Immature natural killer cell (primary cell): ENCODE measurements at regions not wholly inside any gene's neighbourhood (a gene's known extent, or its start where the extent isn't known, plus 50 kb on each side); places are given as distances from the start of the nearest gene placed in this dataset.

ENCODE experiments used
- DNase-seq, 3 donors: peaks; one replicate each; pipeline ENCODE4 v3.0.0; 2022; ENCODE audit warnings: mixed read lengths in 1 of 3
- H3K27ac Mint-ChIP-seq, 6 donors: one replicate each; pipeline ENCODE4 v1.8.0; 2020; ENCODE audit warnings: mixed read lengths in 6 of 6, mild to moderate bottlenecking in 5 of 6, inconsistent platforms in 4 of 6, moderate library complexity in 3 of 6
- H3K27me3 Mint-ChIP-seq, 3 donors: one replicate each; pipeline ENCODE4 v1.8.0; 2020 to 2021; ENCODE audit warnings: low read depth in 3 of 3, mild to moderate bottlenecking in 3 of 3, mixed read lengths in 3 of 3, moderate library complexity in 3 of 3, inconsistent platforms in 1 of 3
- H3K36me3 Mint-ChIP-seq, 3 donors: one replicate each; pipeline ENCODE4 v1.8.0; 2020; ENCODE audit warnings: mixed read lengths in 3 of 3, inconsistent platforms in 2 of 3, mild to moderate bottlenecking in 2 of 3
- H3K4me1 Mint-ChIP-seq, 2 donors: one replicate each; pipeline ENCODE4 v1.8.0; 2020; ENCODE audit warnings: inconsistent platforms in 2 of 2, mild to moderate bottlenecking in 2 of 2, mixed read lengths in 2 of 2, moderate library complexity in 1 of 2
- H3K4me3 Mint-ChIP-seq, 5 donors: one replicate each; pipeline ENCODE4 v1.8.0; 2020; ENCODE audit warnings: mild to moderate bottlenecking in 5 of 5, mixed read lengths in 5 of 5, inconsistent platforms in 3 of 5, moderate library complexity in 3 of 5
- H3K9me3 Mint-ChIP-seq, 6 donors: one replicate each; pipeline ENCODE4 v1.8.0; 2020; ENCODE audit warnings: mild to moderate bottlenecking in 6 of 6, mixed read lengths in 6 of 6, inconsistent platforms in 4 of 6, moderate library complexity in 3 of 6

DNA sequence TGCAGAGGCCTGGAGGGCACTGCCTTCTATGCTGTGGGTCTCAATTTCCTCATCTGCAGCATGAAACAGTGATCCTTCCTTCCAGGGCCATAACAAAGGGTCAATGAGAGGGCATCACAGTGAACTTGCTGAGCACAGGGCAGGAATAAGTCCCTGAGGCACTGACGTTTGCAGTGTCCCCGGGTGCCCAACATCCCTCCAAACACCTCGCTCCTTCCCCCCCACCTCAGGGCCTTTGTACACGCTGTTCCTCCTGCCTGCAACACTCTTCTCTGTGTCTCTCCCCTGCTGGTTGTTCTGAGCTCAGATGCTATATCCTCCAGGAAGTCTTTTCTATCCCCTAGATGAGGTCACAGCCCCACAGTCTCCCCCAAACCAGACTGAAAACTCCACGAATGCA lies 59.7 kb upstream of the TCF20 start:
- no peak for DNase-seq
- Mint-ChIP-seq H3K36me3 (no peaks in the 10 kb centered on the region), H3K27ac (no peak overlapping the region), H3K27me3 (peaks cover 2 to 6% (median 5%) of the 10 kb centered on the region in 3 donors), H3K9me3 (no peaks in the 10 kb centered on the region), H3K4me3 (no peak overlapping the region), H3K4me1 (peaks cover 6 to 8% of the 10 kb centered on the region in 2 donors)

DNA sequence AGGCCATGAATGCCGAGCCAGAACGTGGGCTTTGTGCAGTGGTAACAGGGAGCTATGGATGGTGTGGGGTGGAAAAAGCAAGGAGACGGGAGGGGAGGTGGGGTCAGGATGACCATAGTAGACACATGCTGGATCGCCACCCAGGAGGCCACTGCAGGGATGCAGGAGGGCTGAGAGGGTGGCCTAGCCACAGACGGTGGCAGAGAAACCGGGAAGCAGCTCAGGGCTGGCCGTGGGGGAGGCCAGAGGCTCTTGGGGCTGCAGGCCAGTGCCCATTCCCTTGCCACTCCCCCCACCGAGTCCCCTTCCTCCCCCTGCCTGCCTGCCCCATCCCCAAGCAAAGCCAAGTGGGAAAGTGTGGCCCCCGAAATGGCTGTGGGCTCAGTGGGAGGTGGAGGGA lies 59.1 kb upstream of the TCF20 start:
- no peak for DNase-seq
- peaks cover 4 to 10% (median 6%) of the 10 kb centered on the region in 3 donors for H3K27me3 Mint-ChIP-seq
- H3K27ac Mint-ChIP-seq, result no peak overlapping the region
- peaks cover 12 to 15% of the 10 kb centered on the region in 2 donors for H3K4me1 Mint-ChIP-seq
- H3K36me3 Mint-ChIP-seq, result peaks cover 0 to 2% (median 1%) of the 10 kb centered on the region in 3 donors
- H3K4me3 Mint-ChIP-seq, result no peak overlapping the region
- peaks cover 0 to 1% (median 0%) of the 10 kb centered on the region in 6 donors for H3K9me3 Mint-ChIP-seq

DNA sequence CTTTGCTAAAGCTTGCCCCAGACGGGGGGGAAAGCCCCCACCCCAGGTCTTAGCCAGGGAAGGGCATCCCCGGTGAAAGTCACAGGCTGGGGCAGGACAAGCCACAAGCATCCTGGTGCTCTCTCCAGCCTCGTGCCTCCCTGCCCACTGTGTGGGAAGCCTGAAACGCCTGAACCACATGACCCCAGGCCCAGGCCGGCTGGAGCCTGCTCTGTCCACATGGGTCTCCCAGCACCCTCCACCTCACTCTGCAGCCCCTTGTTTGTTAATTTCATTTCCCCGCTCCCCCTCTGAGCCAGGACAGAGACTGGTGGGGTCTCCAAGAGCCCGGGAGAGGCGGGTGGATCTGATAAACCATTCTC lies 58.3 kb upstream of the TCF20 start:
- Mint-ChIP-seq H3K9me3 (peaks cover 0 to 1% (median 0%) of the 10 kb centered on the region in 6 donors), H3K36me3 (peaks cover 0 to 3% (median 3%) of the 10 kb centered on the region in 3 donors), H3K27me3 (peaks cover 6 to 16% (median 9%) of the 10 kb centered on the region in 3 donors), H3K4me1 (peaks cover 17 to 18% of the 10 kb centered on the region in 2 donors), H3K27ac (no peak overlapping the region), H3K4me3 (no peak overlapping the region)
- DNase-seq, result no peak

DNA sequence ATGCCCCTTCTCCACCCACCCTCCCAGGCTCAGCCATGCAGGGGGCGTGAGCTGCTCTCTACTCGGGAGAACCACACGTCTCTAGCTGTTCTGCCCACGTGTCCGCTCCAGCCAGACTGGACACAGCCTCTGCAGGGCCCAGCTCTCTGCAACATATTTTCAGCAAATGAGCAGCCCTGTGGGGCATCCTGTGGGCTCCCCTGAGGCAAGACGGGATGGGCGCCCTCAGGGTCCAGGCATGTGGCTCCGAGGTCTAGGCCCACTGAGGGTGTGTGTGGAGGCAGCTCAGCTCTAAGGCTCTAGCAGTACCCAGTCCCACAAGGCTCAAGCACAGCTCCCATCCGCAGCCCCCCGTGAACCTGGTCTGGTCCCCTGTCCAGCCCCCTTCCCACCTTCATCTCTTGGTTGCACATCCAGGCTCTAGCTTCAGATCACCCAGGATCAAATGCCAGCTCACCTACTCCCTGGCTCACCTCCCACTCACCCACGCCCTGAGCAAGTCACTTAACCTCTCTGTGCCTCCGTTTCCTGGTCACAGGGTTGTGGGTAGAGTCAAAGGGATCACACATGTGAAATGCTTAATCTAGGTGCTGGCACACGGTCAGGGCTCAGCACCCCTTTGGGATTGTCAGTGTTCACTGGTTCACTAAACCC lies 57.8 kb upstream of the TCF20 start:
- Mint-ChIP-seq H3K9me3 (peaks cover 0 to 1% (median 0%) of the 10 kb centered on the region in 6 donors), H3K36me3 (peaks cover 0 to 3% (median 3%) of the 10 kb centered on the region in 3 donors), H3K27me3 (peaks cover 9 to 21% (median 14%) of the 10 kb centered on the region in 3 donors), H3K4me3 (no peak overlapping the region), H3K27ac (no peak overlapping the region), H3K4me1 (peaks cover 17 to 18% of the 10 kb centered on the region in 2 donors)
- DNase-seq, result no peak

DNA sequence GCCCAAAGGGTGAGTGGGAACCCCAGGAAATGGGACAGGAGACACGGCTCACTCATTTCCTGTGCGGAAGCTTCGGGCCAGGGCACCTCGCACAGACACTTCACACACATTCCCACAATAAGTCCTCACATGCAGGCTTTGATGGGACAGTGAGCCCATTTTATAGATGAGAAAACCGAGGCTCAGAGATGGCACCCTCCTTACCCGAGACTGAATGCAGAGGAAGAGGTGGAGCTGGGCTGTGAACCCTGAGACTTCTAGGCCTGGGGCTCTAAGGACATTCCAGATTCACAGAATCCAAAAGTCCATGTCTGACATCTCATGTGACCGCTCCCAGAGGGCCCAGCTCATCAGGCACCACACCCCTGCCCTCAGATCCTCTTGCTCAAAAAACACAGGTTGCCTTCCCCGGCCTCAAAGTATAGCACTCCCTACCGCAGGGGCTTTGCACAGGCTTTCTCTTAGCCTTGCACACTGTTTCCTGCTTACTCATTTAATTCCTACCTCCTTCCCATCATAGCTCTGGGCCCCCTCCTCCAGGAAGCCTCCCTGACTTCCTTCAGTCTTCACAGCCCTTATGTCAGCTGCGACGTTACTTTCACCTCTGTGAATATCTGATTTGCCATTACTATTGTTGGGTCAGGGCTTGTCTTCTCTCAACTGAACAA lies 57.1 kb upstream of the TCF20 start:
- DNase-seq, result no peak
- H3K4me1 Mint-ChIP-seq, result peaks cover 17 to 18% of the 10 kb centered on the region in 2 donors
- peaks cover 0 to 3% (median 3%) of the 10 kb centered on the region in 3 donors for H3K36me3 Mint-ChIP-seq
- peaks cover 0 to 1% (median 0%) of the 10 kb centered on the region in 6 donors for H3K9me3 Mint-ChIP-seq
- H3K4me3 Mint-ChIP-seq, result no peak overlapping the region
- H3K27me3 Mint-ChIP-seq, result peaks cover 9 to 23% (median 15%) of the 10 kb centered on the region in 3 donors
- H3K27ac Mint-ChIP-seq, result no peak overlapping the region

DNA sequence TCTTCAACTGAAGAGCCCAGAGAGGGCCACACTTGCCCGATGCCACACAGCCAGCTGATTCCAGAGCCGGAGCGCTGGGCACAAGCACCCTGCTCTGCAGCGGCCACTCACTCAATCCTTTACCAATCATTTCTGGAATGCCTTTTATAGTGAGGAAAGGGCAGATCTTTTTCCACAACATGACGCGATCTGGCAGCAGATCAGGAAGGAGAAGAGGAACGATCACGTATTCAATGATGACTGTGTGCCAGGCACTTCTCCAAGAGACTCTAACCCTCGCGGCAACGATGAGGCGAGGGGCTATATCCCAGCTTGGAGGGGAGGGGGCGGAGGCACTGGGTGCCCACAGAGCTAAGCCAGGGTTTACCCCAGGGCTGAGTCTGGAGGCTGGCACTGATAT lies 56.3 kb upstream of the TCF20 start:
- DNase-seq, result no peak
- Mint-ChIP-seq H3K4me1 (peaks cover 17 to 18% of the 10 kb centered on the region in 2 donors), H3K27ac (no peak overlapping the region), H3K36me3 (peaks cover 0 to 3% (median 3%) of the 10 kb centered on the region in 3 donors), H3K9me3 (peaks cover 0 to 1% (median 0%) of the 10 kb centered on the region in 6 donors), H3K4me3 (no peak overlapping the region), H3K27me3 (peaks cover 9 to 27% (median 17%) of the 10 kb centered on the region in 3 donors)

DNA sequence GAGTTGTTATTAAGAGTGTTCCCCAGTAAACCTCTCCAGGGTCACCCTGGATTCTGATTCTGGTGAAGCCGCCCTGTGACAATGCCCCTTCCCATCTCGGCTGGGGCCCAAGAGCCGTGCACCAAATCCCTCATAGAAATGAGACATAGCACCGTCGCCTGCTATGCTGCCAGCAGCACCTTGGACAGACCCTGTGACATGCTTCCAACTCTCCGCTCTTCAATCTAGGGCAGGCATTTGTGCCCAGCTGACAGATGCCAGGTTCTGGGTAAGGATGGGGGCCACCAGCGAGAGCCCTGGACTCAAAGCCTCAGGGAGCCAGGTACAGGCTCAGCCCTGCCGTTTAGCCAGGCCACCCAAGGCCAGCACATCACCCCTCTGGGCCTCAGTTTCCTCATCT lies 55.8 kb upstream of the TCF20 start:
- H3K36me3 Mint-ChIP-seq, result peaks cover 0 to 3% (median 3%) of the 10 kb centered on the region in 3 donors
- peaks cover 17 to 18% of the 10 kb centered on the region in 2 donors for H3K4me1 Mint-ChIP-seq
- H3K27ac Mint-ChIP-seq, result peak overlapping the region in 1 of 6 donors; percentile 17
- no peak for DNase-seq
- peaks cover 9 to 27% (median 17%) of the 10 kb centered on the region in 3 donors for H3K27me3 Mint-ChIP-seq
- peaks cover 0 to 1% (median 0%) of the 10 kb centered on the region in 6 donors for H3K9me3 Mint-ChIP-seq
- no peak overlapping the region for H3K4me3 Mint-ChIP-seq

DNA sequence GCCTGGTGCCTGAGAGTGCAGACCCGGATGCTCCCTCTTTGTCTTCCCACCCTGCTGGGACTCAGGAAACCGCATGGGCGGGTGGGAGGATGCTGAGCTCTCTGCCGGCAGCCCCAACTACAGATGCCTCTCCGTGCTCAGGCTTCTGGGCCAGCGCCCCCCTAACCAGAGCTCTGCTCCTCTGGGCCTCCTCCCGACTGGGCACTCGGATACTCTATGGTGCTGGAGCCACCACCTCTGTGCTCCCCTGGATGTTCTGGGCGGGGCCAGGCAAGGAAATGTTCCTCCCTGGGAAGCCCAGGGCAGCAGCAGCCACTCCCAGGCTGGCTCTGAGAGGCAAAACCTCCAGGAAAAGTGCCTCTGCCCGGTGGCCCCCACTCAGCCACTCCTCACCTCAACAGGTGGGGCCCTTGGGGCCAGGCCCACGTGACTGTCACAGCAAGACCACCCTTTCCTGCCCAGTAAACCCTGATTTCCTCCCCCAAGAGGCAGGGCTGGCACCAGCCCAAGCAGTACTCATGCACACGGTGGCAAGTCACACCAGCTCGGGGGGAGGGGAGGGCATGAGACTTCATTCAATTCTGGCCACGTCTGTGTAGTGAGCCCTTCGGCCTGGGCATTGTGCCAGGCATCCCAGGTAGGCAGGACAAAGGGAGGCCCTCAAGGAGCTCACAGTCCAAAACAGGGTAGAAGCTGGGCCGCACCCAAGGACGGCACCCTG lies 54.7 kb upstream of the TCF20 start:
- Mint-ChIP-seq H3K4me3 (no peak overlapping the region), H3K36me3 (peaks cover 0 to 3% (median 3%) of the 10 kb centered on the region in 3 donors), H3K4me1 (peaks cover 17 to 18% of the 10 kb centered on the region in 2 donors), H3K27me3 (peaks cover 6 to 27% (median 17%) of the 10 kb centered on the region in 3 donors), H3K27ac (peak overlapping the region in 1 of 6 donors; percentile 17), H3K9me3 (peaks cover 0 to 1% (median 0%) of the 10 kb centered on the region in 6 donors)
- no peak for DNase-seq

DNA sequence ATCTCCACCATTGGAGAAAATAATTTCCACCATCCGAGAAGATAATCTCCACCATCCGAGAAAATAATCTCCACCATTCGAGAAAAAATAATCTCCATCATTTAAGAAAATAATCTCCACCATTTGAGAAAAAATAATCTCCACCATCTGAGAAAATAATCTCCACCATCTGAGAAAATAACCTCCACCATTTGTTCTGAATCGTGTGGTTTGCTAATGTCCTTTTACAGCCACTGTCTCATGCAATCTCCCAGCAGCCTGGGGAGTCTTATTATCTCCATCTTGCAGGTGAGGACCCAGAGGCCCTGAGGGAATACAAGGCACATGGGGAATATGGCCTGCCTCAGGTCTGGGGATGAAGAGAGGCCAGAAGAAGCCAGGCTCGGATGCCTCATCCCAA lies 54.1 kb upstream of the TCF20 start:
- Mint-ChIP-seq H3K4me1 (peaks cover 17 to 18% of the 10 kb centered on the region in 2 donors), H3K27ac (peak overlapping the region in 3 of 6 donors; percentile 3 to 79 (median 17)), H3K27me3 (peaks cover 6 to 27% (median 17%) of the 10 kb centered on the region in 3 donors), H3K4me3 (peak overlapping the region in 1 of 5 donors; percentile 5), H3K9me3 (peaks cover 0 to 1% (median 0%) of the 10 kb centered on the region in 6 donors), H3K36me3 (peaks cover 0 to 3% (median 3%) of the 10 kb centered on the region in 3 donors)
- DNase-seq, result no peak

DNA sequence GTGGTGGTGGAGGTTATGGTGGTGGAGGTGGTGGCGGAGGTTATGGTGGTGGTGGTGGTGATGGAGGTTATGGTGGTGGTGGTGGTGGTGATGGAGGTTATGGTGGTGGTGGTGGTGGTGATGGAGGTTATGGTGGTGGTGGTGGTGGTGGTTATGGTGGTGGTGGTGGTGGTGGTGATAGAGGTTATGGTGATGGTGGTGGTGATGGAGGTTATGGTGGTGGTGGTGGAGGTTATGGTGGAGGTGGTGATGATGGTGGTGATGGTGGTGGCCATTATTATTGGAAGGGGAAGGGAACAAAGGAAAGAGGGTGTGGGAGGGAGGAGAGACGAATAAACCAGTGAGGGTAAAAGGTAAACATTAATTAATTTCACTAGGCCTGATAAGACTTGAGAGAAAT lies 53.5 kb upstream of the TCF20 start:
- DNase-seq, result no peak
- H3K9me3 Mint-ChIP-seq, result peaks cover 0 to 1% (median 0%) of the 10 kb centered on the region in 6 donors
- H3K27ac Mint-ChIP-seq, result peak overlapping the region in 2 of 6 donors; percentile 17 to 79
- H3K4me1 Mint-ChIP-seq, result peaks cover 17 to 18% of the 10 kb centered on the region in 2 donors
- H3K27me3 Mint-ChIP-seq, result peaks cover 6 to 27% (median 17%) of the 10 kb centered on the region in 3 donors
- peak overlapping the region in 2 of 5 donors; percentile 5 to 8 for H3K4me3 Mint-ChIP-seq
- H3K36me3 Mint-ChIP-seq, result peaks cover 0 to 3% (median 3%) of the 10 kb centered on the region in 3 donors

DNA sequence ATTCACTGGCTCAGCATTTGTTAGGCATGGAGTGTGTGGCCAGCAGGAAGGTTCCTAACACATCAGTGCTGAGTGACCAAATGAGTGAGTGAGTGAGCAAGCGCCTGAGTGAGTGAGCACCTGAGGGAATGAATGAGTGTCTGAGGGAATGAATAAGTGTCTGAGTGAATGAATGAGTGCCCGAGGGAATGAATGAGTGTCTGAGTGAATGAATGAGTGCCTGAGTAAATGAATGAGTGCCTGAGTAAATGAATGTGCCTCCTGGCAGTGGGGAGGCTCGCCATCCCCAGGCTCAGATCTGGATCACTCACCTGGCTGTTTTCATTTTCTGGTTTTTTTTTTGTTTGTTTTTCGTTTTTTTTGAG lies 52.1 kb upstream of the TCF20 start:
- DNase-seq, result no peak
- H3K4me1 Mint-ChIP-seq, result peaks cover 17 to 18% of the 10 kb centered on the region in 2 donors
- H3K9me3 Mint-ChIP-seq, result peaks cover 0 to 1% (median 0%) of the 10 kb centered on the region in 6 donors
- H3K4me3 Mint-ChIP-seq, result no peak overlapping the region
- H3K36me3 Mint-ChIP-seq, result peaks cover 0 to 3% (median 3%) of the 10 kb centered on the region in 3 donors
- peak overlapping the region in 3 of 6 donors; percentile 40 to 73 (median 61) for H3K27ac Mint-ChIP-seq
- peaks cover 4 to 23% (median 17%) of the 10 kb centered on the region in 3 donors for H3K27me3 Mint-ChIP-seq

DNA sequence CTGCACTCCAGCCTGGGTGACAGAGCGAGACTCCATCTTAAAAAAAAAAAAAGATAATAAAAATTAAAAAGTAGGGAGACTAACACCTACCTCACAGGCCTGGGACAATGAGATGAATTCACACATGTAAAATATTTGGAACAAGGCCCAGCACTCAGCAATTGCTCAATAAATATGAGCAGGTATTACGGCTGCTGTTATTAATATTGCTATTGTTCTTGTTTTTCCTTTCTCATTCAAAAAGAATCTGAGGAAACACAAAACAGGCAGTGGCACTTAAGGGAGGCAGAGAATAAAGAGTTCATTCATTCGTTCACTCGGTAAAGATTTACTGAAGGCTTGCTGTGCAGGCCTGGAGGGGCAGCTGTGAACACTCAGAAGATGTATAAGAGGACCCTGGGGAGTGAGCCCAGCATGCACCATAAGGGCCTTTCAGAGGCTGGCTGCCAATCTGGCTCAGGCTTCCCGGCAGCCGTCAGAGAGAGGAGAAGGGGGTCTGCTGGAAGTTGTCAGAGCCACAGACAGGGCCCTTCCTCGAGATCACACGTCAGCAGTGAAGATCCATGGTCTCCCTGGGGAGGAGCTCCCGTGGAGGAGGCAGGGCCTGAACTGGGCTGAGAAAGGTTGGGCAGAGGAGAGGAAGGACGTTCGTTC lies 51.6 kb upstream of the TCF20 start:
- H3K36me3 Mint-ChIP-seq, result peaks cover 0 to 3% (median 3%) of the 10 kb centered on the region in 3 donors
- no peak for DNase-seq
- H3K9me3 Mint-ChIP-seq, result peaks cover 0 to 1% (median 0%) of the 10 kb centered on the region in 6 donors
- no peak overlapping the region for H3K4me3 Mint-ChIP-seq
- H3K27me3 Mint-ChIP-seq, result peaks cover 4 to 21% (median 17%) of the 10 kb centered on the region in 3 donors
- H3K4me1 Mint-ChIP-seq, result peaks cover 17 to 18% of the 10 kb centered on the region in 2 donors
- H3K27ac Mint-ChIP-seq, result peak overlapping the region in 2 of 6 donors; percentile 40 to 61
